RWPE1 (cell line): ENCODE measurements at regions not wholly inside any gene's neighbourhood (a gene's known extent, or its start where the extent isn't known, plus 50 kb on each side); places are given as distances from the start of the nearest gene placed in this dataset.
"Not testable (repeated sequence)": the region's sequence is repeated elsewhere in the genome, so short reads cannot be mapped to it uniquely, and the experiment has no call there.

Experiments
- CTCF ChIA-PET: fragments of 350-600 bp; sonication (Branson Sonifier 250); formaldehyde crosslinking; extraction: SDS; loops from one replicate; lab custom pipeline; 2021; lab: Yijun Ruan, JAX
- POLR2A ChIA-PET: fragments of 400-600 bp; formaldehyde crosslinking; extraction: SDS; loops from one replicate; lab custom pipeline; 2020; ENCODE audit warnings: antibody characterized with exemption; ENCODE audit not compliant: low non-redundant PET; lab: Yijun Ruan, JAX
- DNase-seq: peaks from one replicate; pipeline ENCODE4 v3.0.0; 2012; ENCODE audit warnings: low spot score
- H3K27ac ChIP-seq: fragments of 450-650 bp; 2 replicates; pipeline ENCODE4 v1.5.1; 2017
- CTCF ChIP-seq: fragments of 450-650 bp; conservative IDR thresholded peaks from 2 replicates; pipeline ENCODE4 v1.5.1; 2017; ENCODE audit warnings: low read depth, mild to moderate bottlenecking

- POLR2A ChIA-PET = no interaction called here
- no peak for TF ChIP-seq CTCF
- DNase-seq = no peak
- H3K27ac ChIP-seq = no peak overlapping the region
- CTCF ChIA-PET = no interaction called here
Observed at GRCh38 chr21:9755611-9756010, 765.8 kb upstream of the TPTE start.

GRCh38 chr21:9756677-9757076 is 764.7 kb upstream of the TPTE start:
- ChIA-PET POLR2A (no interaction called here), CTCF (no interaction called here)
- no peak for DNase-seq
- H3K27ac ChIP-seq = no peak overlapping the region
- TF ChIP-seq CTCF = no peak

GRCh38 chr21:9757118-9757517 is 764.3 kb upstream of the TPTE start:
- DNase-seq, CTCF ChIA-PET, H3K27ac ChIP-seq, POLR2A ChIA-PET: not testable (repeated sequence)

GRCh38 chr21:9757572-9757971 is 763.8 kb upstream of the TPTE start:
- CTCF ChIA-PET, POLR2A ChIA-PET, H3K27ac ChIP-seq, DNase-seq: not testable (repeated sequence)

GRCh38 chr21:9758141-9758540 is 763.2 kb upstream of the TPTE start:
- TF ChIP-seq CTCF = no peak
- POLR2A ChIA-PET = no interaction called here
- CTCF ChIA-PET = no interaction called here
- DNase-seq = no peak
- no peak overlapping the region for H3K27ac ChIP-seq

GRCh38 chr21:9758888-9759287 is 762.5 kb upstream of the TPTE start:
- DNase-seq = no peak
- ChIA-PET CTCF (no interaction called here), POLR2A (no interaction called here)
- H3K27ac ChIP-seq = no peak overlapping the region
- no peak for TF ChIP-seq CTCF

- no peak overlapping the region for H3K27ac ChIP-seq
- CTCF ChIA-PET = no interaction called here
- POLR2A ChIA-PET = no interaction called here
- no peak for TF ChIP-seq CTCF
- no peak for DNase-seq
Observed at GRCh38 chr21:9759972-9760371, 761.4 kb upstream of the TPTE start.

GRCh38 chr21:9760398-9761074 is 760.8 kb upstream of the TPTE start:
- no peak overlapping the region for H3K27ac ChIP-seq
- ChIA-PET CTCF (no interaction called here), POLR2A (no interaction called here)
- DNase-seq = no peak
- no peak for TF ChIP-seq CTCF
